DOHH2 (cell line): ENCODE measurements at regions not wholly inside any gene's neighbourhood (a gene's known extent, or its start where the extent isn't known, plus 50 kb on each side); places are given as distances from the start of the nearest gene placed in this dataset.

Experiments used
- EZH2phosphoT487 ChIP-seq: fragments of 200-600 bp; sonication (generic); IDR thresholded peaks from 2 replicates; pipeline ENCODE4 v1.6.1; 2017; ENCODE audit warnings: borderline replicate concordance, mild to moderate bottlenecking, antibody characterized with exemption, low read length, moderate library complexity, mixed read lengths
- TF ChIP-seq, protein P1 (sequence below): fragments of 200-600 bp; sonication (generic); IDR thresholded peaks from one replicate; pipeline ENCODE4 v1.5.1; 2014; ENCODE audit warnings: antibody characterized with exemption, mild to moderate bottlenecking, low read depth, low read length; ENCODE audit not compliant: poor library complexity, severe bottlenecking

DNA sequence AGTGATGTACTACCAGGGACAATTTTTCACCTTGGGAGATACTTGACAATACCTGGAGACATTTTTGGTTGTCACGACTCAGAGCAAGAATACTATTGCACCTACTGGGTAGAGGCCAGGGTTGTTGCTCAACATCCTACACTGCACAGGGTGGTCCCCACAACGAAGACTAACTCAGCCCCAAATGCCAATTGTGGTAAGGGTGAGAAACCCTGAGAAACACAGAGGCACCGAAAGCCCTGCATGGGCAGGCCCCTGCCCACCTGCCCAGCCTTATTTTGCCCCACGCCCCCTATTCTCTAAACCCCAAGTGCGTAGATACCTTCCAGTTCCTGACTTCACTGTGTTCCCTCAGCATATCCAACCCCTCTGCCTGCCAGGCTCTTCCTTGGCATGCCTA is 163.1 kb upstream of the PKDCC start:
- TF ChIP-seq, protein P1, sequence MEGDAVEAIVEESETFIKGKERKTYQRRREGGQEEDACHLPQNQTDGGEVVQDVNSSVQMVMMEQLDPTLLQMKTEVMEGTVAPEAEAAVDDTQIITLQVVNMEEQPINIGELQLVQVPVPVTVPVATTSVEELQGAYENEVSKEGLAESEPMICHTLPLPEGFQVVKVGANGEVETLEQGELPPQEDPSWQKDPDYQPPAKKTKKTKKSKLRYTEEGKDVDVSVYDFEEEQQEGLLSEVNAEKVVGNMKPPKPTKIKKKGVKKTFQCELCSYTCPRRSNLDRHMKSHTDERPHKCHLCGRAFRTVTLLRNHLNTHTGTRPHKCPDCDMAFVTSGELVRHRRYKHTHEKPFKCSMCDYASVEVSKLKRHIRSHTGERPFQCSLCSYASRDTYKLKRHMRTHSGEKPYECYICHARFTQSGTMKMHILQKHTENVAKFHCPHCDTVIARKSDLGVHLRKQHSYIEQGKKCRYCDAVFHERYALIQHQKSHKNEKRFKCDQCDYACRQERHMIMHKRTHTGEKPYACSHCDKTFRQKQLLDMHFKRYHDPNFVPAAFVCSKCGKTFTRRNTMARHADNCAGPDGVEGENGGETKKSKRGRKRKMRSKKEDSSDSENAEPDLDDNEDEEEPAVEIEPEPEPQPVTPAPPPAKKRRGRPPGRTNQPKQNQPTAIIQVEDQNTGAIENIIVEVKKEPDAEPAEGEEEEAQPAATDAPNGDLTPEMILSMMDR = no peak
- no peak for TF ChIP-seq EZH2phosphoT487
